IMR-90 (cell line): ENCODE measurements at regions not wholly inside any gene's neighbourhood (a gene's known extent, or its start where the extent isn't known, plus 50 kb on each side); places are given as distances from the start of the nearest gene placed in this dataset.
"Not testable (repeated sequence)": the region's sequence is repeated elsewhere in the genome, so short reads cannot be mapped to it uniquely, and the experiment has no call there.

Experiments
- ATAC-seq: fragments of 200-7000 bp; cut with Tn5 transposase; 2 replicates; pipeline ENCODE4 v1.9.1; 2020; ENCODE audit warnings: low read depth, mild to moderate bottlenecking, moderate library complexity
- BruUV-seq: library from RNA; stranded (reverse); fragments of 400-500 nt; replicated peaks from 2 replicates; lab custom pipeline; 2021; lab: Mats Ljungman, UMichigan
- CTCF ChIA-PET: fragments of 300-600 bp; formaldehyde crosslinking; extraction: SDS; loops from one replicate; lab custom pipeline; 2021; ENCODE audit warnings: antibody characterized with exemption; lab: Yijun Ruan, JAX
- POLR2A ChIA-PET: fragments of 300-600 bp; sonication (Branson Sonifier 250); formaldehyde crosslinking; loops from one replicate; lab custom pipeline; 2022; ENCODE audit warnings: antibody characterized with exemption; ENCODE audit not compliant: unreplicated experiment; lab: Charles Lee
- DNase-seq: peaks from one replicate; pipeline ENCODE4 v3.0.0; 2013
- H2AFZ ChIP-seq: replicated peaks from 2 replicates; pipeline ENCODE3; 2013; ENCODE audit warnings: low read length, mild to moderate bottlenecking; ENCODE audit not compliant: poor library complexity
- H2AK5ac ChIP-seq: 2 replicates; pipeline ENCODE4 v1.6.1; 2013; ENCODE audit warnings: low read depth, low read length, inconsistent platforms
- H2AK9ac ChIP-seq: replicated peaks from 2 replicates; pipeline ENCODE3; 2013; ENCODE audit warnings: mild to moderate bottlenecking, low read depth, low read length, moderate library complexity; ENCODE audit not compliant: poor library complexity
- H2BK120ac ChIP-seq: 2 replicates; pipeline ENCODE4 v1.6.1; 2013; ENCODE audit warnings: low read depth, low read length, inconsistent platforms
- H2BK15ac ChIP-seq: 3 replicates; pipeline ENCODE4 v1.6.1; 2013; ENCODE audit warnings: low read depth, low read length, inconsistent platforms
- H2BK20ac ChIP-seq: 2 replicates; pipeline ENCODE4 v1.6.1; 2013; ENCODE audit warnings: low read depth, mild to moderate bottlenecking, inconsistent platforms, low read length, moderate library complexity
- H2BK5ac ChIP-seq: 2 replicates; pipeline ENCODE4 v1.6.1; 2013; ENCODE audit warnings: mild to moderate bottlenecking, low read depth, low read length, inconsistent platforms; ENCODE audit not compliant: poor library complexity, severe bottlenecking
- H3K14ac ChIP-seq: replicated peaks from 2 replicates; pipeline ENCODE4 v1.6.1; 2013; ENCODE audit warnings: low read depth, low read length, inconsistent platforms
- H3K18ac ChIP-seq: 2 replicates; pipeline ENCODE4 v1.6.1; 2013; ENCODE audit warnings: low read depth, low read length, control low read depth
- H3K23ac ChIP-seq: 2 replicates; pipeline ENCODE4 v1.6.1; 2013; ENCODE audit warnings: low read depth, low read length, inconsistent platforms
- H3K27ac ChIP-seq: 2 replicates; pipeline ENCODE4 v1.5.1; 2013; ENCODE audit warnings: mild to moderate bottlenecking, control low read depth, low read length; ENCODE audit not compliant: insufficient read depth
- H3K27me3 ChIP-seq: 2 replicates; pipeline ENCODE4 v1.6.1; 2013; ENCODE audit warnings: low read length; ENCODE audit not compliant: control insufficient read depth, insufficient read depth
- H3K36me3 ChIP-seq: 2 replicates; pipeline ENCODE4 v1.6.1; 2013; ENCODE audit warnings: low read length, mixed read lengths; ENCODE audit not compliant: control insufficient read depth, insufficient read depth
- H3K4ac ChIP-seq: 2 replicates; pipeline ENCODE4 v1.6.1; 2013; ENCODE audit warnings: low read depth, low read length, inconsistent platforms
- H3K4me1 ChIP-seq: 2 replicates; pipeline ENCODE4 v1.6.1; 2013; ENCODE audit warnings: low read length, mixed read lengths; ENCODE audit not compliant: control insufficient read depth, insufficient read depth
- H3K4me2 ChIP-seq: 2 replicates; pipeline ENCODE4 v1.6.1; 2013; ENCODE audit warnings: low read depth, mild to moderate bottlenecking, control low read depth, low read length, moderate library complexity
- H3K4me3 ChIP-seq: 2 replicates; pipeline ENCODE4 v1.5.1; 2013; ENCODE audit warnings: low read depth, mild to moderate bottlenecking, control low read depth, low read length, moderate library complexity; ENCODE audit not compliant: insufficient read depth
- H3K56ac ChIP-seq: 2 replicates; pipeline ENCODE4 v1.6.1; 2013; ENCODE audit warnings: low read length, inconsistent platforms; ENCODE audit not compliant: insufficient read depth; ENCODE audit errors: extremely low read depth
- H3K79me1 ChIP-seq, 2 experiments: 2 replicates each; pipeline ENCODE4 v1.6.1; 2013; ENCODE audit warnings: low read length in 2 of 2, inconsistent platforms in 1 of 2, low read depth in 1 of 2
- H3K9ac ChIP-seq: 2 replicates; pipeline ENCODE4 v1.6.1; 2013; ENCODE audit warnings: low read depth, low read length, control low read depth
- H3K9me1 ChIP-seq: 2 replicates; pipeline ENCODE4 v1.6.1; 2013; ENCODE audit warnings: low read length, inconsistent platforms; ENCODE audit not compliant: insufficient read depth
- H3K9me3 ChIP-seq: 2 replicates; pipeline ENCODE4 v1.6.1; 2013; ENCODE audit warnings: low read length; ENCODE audit not compliant: control insufficient read depth, insufficient read depth
- H4K20me1 ChIP-seq: 2 replicates; pipeline ENCODE4 v1.6.1; 2013; ENCODE audit warnings: low read length, inconsistent platforms; ENCODE audit not compliant: insufficient read depth
- H4K5ac ChIP-seq: 2 replicates; pipeline ENCODE4 v1.6.1; 2013; ENCODE audit warnings: mild to moderate bottlenecking, low read depth, low read length, control low read depth
- H4K8ac ChIP-seq, 2 experiments: 2 replicates each; pipeline ENCODE4 v1.6.1; 2013; ENCODE audit warnings: low read depth in 2 of 2, low read length in 2 of 2, control low read depth in 1 of 2, inconsistent platforms in 1 of 2
- H4K91ac ChIP-seq: 2 replicates; pipeline ENCODE4 v1.6.1; 2013; ENCODE audit warnings: low read depth, low read length, inconsistent platforms; ENCODE audit not compliant: insufficient read depth
- dilution Hi-C: fragments of 300-500 bp; cut with HindIII; formaldehyde crosslinking; loops from one replicate; pipeline ENCODE4 v1.14.3; 2018; ENCODE audit warnings: low sequenced_read_pairs; ENCODE audit not compliant: unreplicated experiment
- in situ Hi-C: fragments of 300-500 bp; cut with MboI; formaldehyde crosslinking; loops from 3 replicates; pipeline ENCODE4 v1.14.3; 2019; ENCODE audit warnings: low sequenced_read_pairs, inconsistent platforms, mixed read lengths
- intact Hi-C: fragments of 100-400 bp; cut with micrococcal nuclease; formaldehyde crosslinking; loops from 2 replicates; pipeline ENCODE4 v1.10.0; 2022

- H3K9me3 ChIP-seq, H3K9me1 ChIP-seq, H2BK20ac ChIP-seq, H2BK5ac ChIP-seq, H4K5ac ChIP-seq, H2AK9ac ChIP-seq, CTCF ChIA-PET, H3K27me3 ChIP-seq, H3K36me3 ChIP-seq, H3K4ac ChIP-seq, BruUV-seq, H4K20me1 ChIP-seq, H3K18ac ChIP-seq, H3K79me1 ChIP-seq, H3K14ac ChIP-seq, H3K23ac ChIP-seq, in situ Hi-C loops, dilution Hi-C loops, H3K4me2 ChIP-seq, H4K91ac ChIP-seq, ATAC-seq, H3K9ac ChIP-seq, POLR2A ChIA-PET, H2BK120ac ChIP-seq, H2BK15ac ChIP-seq, H3K4me1 ChIP-seq, H2AFZ ChIP-seq, H3K27ac ChIP-seq, DNase-seq, H3K4me3 ChIP-seq, H3K56ac ChIP-seq, H4K8ac ChIP-seq, H2AK5ac ChIP-seq: not testable (repeated sequence)
- intact Hi-C loops: loop anchor here (2.0 to 10.0 kb wide), 2 partner anchors 417 to 539 kb away; no protein-coding TSS in a partner anchor
Observed at GRCh38 chr18:43787721-43788120, 510.4 kb upstream of the SYT4 start.
